ENCODE measurements at regions not wholly inside any gene's neighbourhood (a gene's known extent, or its start where the extent isn't known, plus 50 kb on each side); places are given as distances from the start of the nearest gene placed in this dataset.

DNA sequence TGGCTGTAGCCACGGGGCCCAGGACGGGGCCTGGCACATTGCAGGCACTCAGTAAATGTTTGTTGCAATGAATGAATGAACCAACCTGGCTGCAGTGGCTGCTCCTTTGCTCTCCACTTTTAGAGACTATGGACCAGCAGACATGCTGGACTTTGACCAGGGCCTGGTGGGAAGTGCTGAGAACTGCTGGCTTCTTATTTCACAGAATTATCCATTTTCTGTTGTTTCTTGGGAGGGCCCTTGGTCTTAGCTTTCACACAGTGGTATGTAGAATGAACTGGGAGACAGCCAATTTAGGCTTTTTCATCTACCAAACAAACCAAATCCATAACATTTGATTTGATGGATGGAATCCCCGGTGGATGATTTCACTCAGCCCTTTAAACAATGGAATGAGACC lies 78.0 kb upstream of the LHFPL2 start:
- Histone ChIP-seq H3K4me2 (ENCODE audit: low read length) (no peak overlapping the region), H3K36me3 (ENCODE audit: control insufficient read depth in 1 of 2, insufficient read depth in 2 of 2, low read length in 2 of 2) (no peaks in the 10 kb centered on the region), H3K27me3 (ENCODE audit: insufficient read depth, low read length) (no peaks in the 10 kb centered on the region), H3K27ac (ENCODE audit: low read depth, low read length) (no peak overlapping the region), H4K20me1 (ENCODE audit: insufficient read depth) (no peaks in the 10 kb centered on the region), H2AFZ (ENCODE audit: low read depth, low read length, poor library complexity, severe bottlenecking) (no peak overlapping the region), H3K4me3 (replicated peaks in 1 of 2; ENCODE audit: low read depth in 1 of 2, low read length in 2 of 2) (no peak overlapping the region), H3K4me1 (ENCODE audit: control insufficient read depth in 1 of 2, insufficient read depth in 2 of 2, low read length in 2 of 2) (peaks cover 0 to 2% of the 10 kb centered on the region in 2 experiments; a peak in 3 of 4 replicates), H3K9ac (ENCODE audit: low read length) (no peak overlapping the region), H3K79me2 (ENCODE audit: insufficient read depth, low read length) (no peaks in the 10 kb centered on the region), H3K9me2 (ENCODE audit: insufficient read depth) (no peaks in the 10 kb centered on the region), H3K9me3 (ENCODE audit: control insufficient read depth in 1 of 2, insufficient read depth in 1 of 2, low read depth in 1 of 2, low read length in 2 of 2) (no peaks in the 10 kb centered on the region)
- ChIA-PET RAD21 (ENCODE audit: low non-redundant PET in 1 of 2, low total read pairs in 2 of 2, uncharacterized antibody in 2 of 2, unreplicated experiment in 2 of 2) (no interaction called here), POLR2A (no interaction called here), CTCF (no interaction called here)
- ATAC-seq: no peak
- intact Hi-C loops (cut with micrococcal nuclease): no loop called here
- no peak for TF ChIP-seq ATF3 (IDR thresholded peaks at IDR 0.05)
- TF ChIP-seq REST (IDR thresholded peaks at IDR 0.05; ENCODE audit: low read depth): no peak
- TF ChIP-seq SP1 (IDR thresholded peaks at IDR 0.05; ENCODE audit: low read depth): no peak
- TF ChIP-seq EGR1 (IDR thresholded peaks at IDR 0.05; ENCODE audit: low read depth): no peak
- no peak for TF ChIP-seq ZNF274 (IDR thresholded peaks at IDR 0.05; ENCODE audit: low read depth, low read length)
- no peak for TF ChIP-seq RAD21 (IDR thresholded peaks at IDR 0.05; ENCODE audit: low read depth)
- TF ChIP-seq ZFX (IDR thresholded peaks at IDR 0.05): no peak
- no peak for TF ChIP-seq TCF7L2 (IDR thresholded peaks at IDR 0.05; ENCODE audit: borderline replicate concordance, extremely low read depth, insufficient read depth, insufficient read length)
- no peak for TF ChIP-seq POLR2A (IDR thresholded peaks at IDR 0.05; ENCODE audit: borderline replicate concordance, extremely low read depth, insufficient read depth, insufficient read length)
- no peak for TF ChIP-seq EZH2 (IDR thresholded peaks at IDR 0.05)
- TF ChIP-seq MAX (IDR thresholded peaks at IDR 0.05): no peak
- TF ChIP-seq EZH2phosphoT487 (IDR thresholded peaks at IDR 0.05; ENCODE audit: borderline replicate concordance): no peak
- TF ChIP-seq SIN3A (IDR thresholded peaks at IDR 0.05; ENCODE audit: low read depth): no peak
- TF ChIP-seq CEBPB (IDR thresholded peaks at IDR 0.05; ENCODE audit: low read depth): no peak
- TF ChIP-seq FOSL1 (IDR thresholded peaks at IDR 0.05; ENCODE audit: low read depth): no peak
- no peak for TF ChIP-seq POLR2AphosphoS5 (IDR thresholded peaks at IDR 0.05; ENCODE audit: low read depth, low read length)
- TF ChIP-seq CTCF (IDR thresholded peaks at IDR 0.05 in 2 of 3, conservative IDR thresholded peaks at IDR 0.05 in 1 of 3; ENCODE audit: borderline replicate concordance in 1 of 3, insufficient read depth in 1 of 3, low read depth in 2 of 3, low read length in 2 of 3): no peak
- no peak for TF ChIP-seq SRF (IDR thresholded peaks at IDR 0.05; ENCODE audit: low read depth)
- DNase-seq (ENCODE audit: low read depth, low spot score): no peak
- no TSS peak for BruUV-seq (replicated peaks)

All from HCT116 (cell line).